SK-N-SH (cell line): ENCODE measurements at regions not wholly inside any gene's neighbourhood (a gene's known extent, or its start where the extent isn't known, plus 50 kb on each side); places are given as distances from the start of the nearest gene placed in this dataset.

Experiments used
- CTCF ChIA-PET: fragments of 300-600, 350-600 bp; formaldehyde crosslinking; extraction: SDS; loops from one replicate; lab custom pipeline; 2021; lab: Yijun Ruan, JAX
- POLR2A ChIA-PET: fragments of 350-600 bp; sonication (Branson Sonifier 250); formaldehyde crosslinking; extraction: SDS; loops from one replicate; lab custom pipeline; 2020; ENCODE audit warnings: antibody characterized with exemption, inconsistent platforms; lab: Yijun Ruan, JAX
- DNase-seq: peaks from one replicate; pipeline ENCODE4 v3.0.0; 2012
- H2AFZ ChIP-seq: fragments of 200-600 bp; sonication (generic); 2 replicates; pipeline ENCODE4 v1.8.1; 2016; ENCODE audit warnings: antibody characterized with exemption, mild to moderate bottlenecking, low read depth
- H3F3A ChIP-seq: fragments of 200-600 bp; sonication (generic); replicated peaks from 2 replicates; pipeline ENCODE3; 2016; ENCODE audit warnings: antibody characterized with exemption, mild to moderate bottlenecking; ENCODE audit not compliant: insufficient read depth
- H3K27ac ChIP-seq, 2 experiments: fragments of 200-500 bp in 1 of 2; fragments of 200-600 bp in 1 of 2; sonication (Bioruptor generic) in 1 of 2; sonication (generic), shearing (Covaris generic) in 1 of 2; 2 replicates each; pipeline versions ENCODE4 v1.5.1 to v1.6.1; 2014 to 2016; ENCODE audit warnings: low read depth in 2 of 2, inconsistent platforms in 1 of 2, low read length in 1 of 2, mild to moderate bottlenecking in 1 of 2, mixed read lengths in 1 of 2
- H3K27me3 ChIP-seq: fragments of 200-600 bp; sonication (generic), shearing (Covaris generic); 2 replicates; pipeline ENCODE4 v1.6.1; 2016; ENCODE audit warnings: mixed run types; ENCODE audit not compliant: insufficient read depth
- H3K36me3 ChIP-seq, 2 experiments: fragments of 200-500 bp in 1 of 2; fragments of 200-600 bp in 1 of 2; sonication (Bioruptor generic) in 1 of 2; sonication (generic) in 1 of 2; replicated peaks in 1 of 2; 2 replicates each; pipeline versions ENCODE3 to v1.5.1; 2014 to 2016; ENCODE audit warnings: low read length in 1 of 2, mild to moderate bottlenecking in 1 of 2; ENCODE audit not compliant: insufficient read depth in 2 of 2, control insufficient read depth in 1 of 2
- H3K4me1 ChIP-seq, 2 experiments: fragments of 200-500 bp in 1 of 2; fragments of 200-600 bp in 1 of 2; sonication (Bioruptor generic) in 1 of 2; sonication (generic), shearing (Covaris generic) in 1 of 2; 2 replicates each; pipeline versions ENCODE4 v1.5.1 to v1.6.1; 2014 to 2016; ENCODE audit warnings: low read depth in 1 of 2, low read length in 1 of 2, mixed run types in 1 of 2; ENCODE audit not compliant: insufficient read depth in 2 of 2, control insufficient read depth in 1 of 2
- H3K4me2 ChIP-seq: fragments of 200-600 bp; sonication (generic), shearing (Covaris generic); 2 replicates; pipeline ENCODE4 v1.6.1; 2017; ENCODE audit warnings: mixed run types
- H3K4me3 ChIP-seq, 2 experiments: fragments of 200-500 bp in 1 of 2; fragments of 200-600 bp in 1 of 2; sonication (Bioruptor generic) in 1 of 2; sonication (generic), shearing (Covaris generic) in 1 of 2; 2 replicates each; pipeline versions ENCODE4 v1.5.1 to v1.8.1; 2014 to 2016; ENCODE audit warnings: low read depth in 2 of 2, inconsistent platforms in 1 of 2, low read length in 1 of 2, mild to moderate bottlenecking in 1 of 2, mixed read lengths in 1 of 2, moderate library complexity in 1 of 2
- H3K79me2 ChIP-seq: fragments of 200-600 bp; sonication (generic); 2 replicates; pipeline ENCODE4 v1.8.1; 2017; ENCODE audit warnings: mild to moderate bottlenecking; ENCODE audit not compliant: insufficient read depth
- H3K9ac ChIP-seq: fragments of 200-600 bp; sonication (generic); 2 replicates; pipeline ENCODE4 v1.6.1; 2017; ENCODE audit warnings: mixed run types
- H3K9me2 ChIP-seq: fragments of 200-600 bp; sonication (generic); 2 replicates; pipeline ENCODE4 v1.6.1; 2017; ENCODE audit warnings: mixed run types
- H3K9me3 ChIP-seq: fragments of 200-600 bp; sonication (generic); 2 replicates; pipeline ENCODE4 v1.6.1; 2017; ENCODE audit warnings: mixed run types, mild to moderate bottlenecking, moderate library complexity
- H4K20me1 ChIP-seq: fragments of 200-600 bp; sonication (generic); 2 replicates; pipeline ENCODE4 v1.6.1; 2017; ENCODE audit warnings: mild to moderate bottlenecking, mixed run types; ENCODE audit not compliant: insufficient read depth
- CTCF ChIP-seq: fragments of 200-600 bp; sonication (generic); IDR thresholded peaks from 2 replicates; pipeline ENCODE4 v1.6.1; 2017; ENCODE audit warnings: antibody characterized with exemption, mild to moderate bottlenecking, moderate library complexity
- EZH2phosphoT487 ChIP-seq: fragments of 200-600 bp; sonication (generic); IDR thresholded peaks from 2 replicates; pipeline ENCODE4 v1.6.1; 2017; ENCODE audit warnings: low read depth, mixed run types, mild to moderate bottlenecking, antibody characterized with exemption, moderate library complexity, borderline replicate concordance
- FOXJ3 ChIP-seq: sonication (generic); formaldehyde crosslinking; IDR thresholded peaks from 2 replicates; pipeline ENCODE4 v1.5.1; 2020; ENCODE audit warnings: mild to moderate bottlenecking, missing genetic modification reagents
- JUND ChIP-seq: IDR thresholded peaks from 2 replicates; pipeline ENCODE4 v1.4.0; 2012
- MEF2A ChIP-seq: IDR thresholded peaks from 2 replicates; pipeline ENCODE4 v1.4.0; 2012; ENCODE audit warnings: low read depth, borderline replicate concordance
- MXI1 ChIP-seq: IDR thresholded peaks from 2 replicates; pipeline ENCODE4 v1.6.1; 2012; ENCODE audit warnings: mild to moderate bottlenecking, low read depth, low read length, improper control_type of control experiment
- NRF1 ChIP-seq: IDR thresholded peaks from 2 replicates; pipeline ENCODE4 v1.6.1; 2012; ENCODE audit warnings: low read depth, mild to moderate bottlenecking, low read length
- POLR2AphosphoS5 ChIP-seq: IDR thresholded peaks from 2 replicates; pipeline ENCODE4 v1.6.1; 2012; ENCODE audit warnings: low read depth, low read length
- RXRA ChIP-seq: IDR thresholded peaks from 2 replicates; pipeline ENCODE4 v1.4.0; 2012; ENCODE audit warnings: low read depth, mild to moderate bottlenecking, borderline replicate concordance
- TEAD4 ChIP-seq: IDR thresholded peaks from 2 replicates; pipeline ENCODE4 v1.4.0; 2012; ENCODE audit warnings: mild to moderate bottlenecking, borderline replicate concordance; ENCODE audit not compliant: insufficient read depth
- WGBS: methylation state at CpG from one replicate; pipeline ENCODE4 v1.1.6; 2017; ENCODE audit warnings: low lambda C conversion rate; 5-methylcytosine and 5-hydroxymethylcytosine counted together
- TF ChIP-seq, protein P1 (sequence below): IDR thresholded peaks from 2 replicates; pipeline ENCODE4 v1.4.0; 2012; ENCODE audit warnings: low read depth, borderline replicate concordance

DNA sequence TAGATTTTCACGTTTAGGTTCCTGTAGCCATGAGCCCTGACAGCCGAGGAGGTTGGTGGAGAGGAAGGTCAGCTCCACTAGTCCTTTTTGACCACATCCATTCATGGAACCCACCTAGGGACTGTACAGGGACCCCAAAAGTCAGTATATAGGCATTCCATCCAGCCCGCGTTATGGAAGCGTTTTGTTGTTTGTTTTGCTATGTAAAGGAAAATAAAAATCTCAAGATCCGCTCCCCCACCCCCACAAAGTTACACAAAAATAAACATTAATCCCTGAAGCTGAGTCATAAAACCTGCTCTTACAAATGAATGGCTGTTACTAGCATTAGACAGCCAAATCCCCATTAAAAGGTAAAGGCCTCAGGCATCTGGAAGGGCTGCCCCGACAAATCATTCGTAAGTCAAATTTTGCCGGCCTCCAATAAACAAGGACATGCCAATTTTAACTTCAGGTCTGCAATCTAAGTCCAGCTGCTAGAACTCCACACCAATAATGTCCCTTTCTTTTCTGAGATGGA lies 292.9 kb downstream of the MED10 start:
- H3K36me3 ChIP-seq = no peaks in the 10 kb centered on the region
- H2AFZ ChIP-seq = no peak overlapping the region
- H3K27me3 ChIP-seq = no peaks in the 10 kb centered on the region
- no peaks in the 10 kb centered on the region for H3K79me2 ChIP-seq
- POLR2A ChIA-PET = no interaction called here
- no peak overlapping the region for H3K27ac ChIP-seq
- no peaks in the 10 kb centered on the region for H4K20me1 ChIP-seq
- H3K4me2 ChIP-seq = no peak overlapping the region
- 52% methylated on average over 9 of the region's 9 CpGs for WGBS
- no peak for DNase-seq
- no peak overlapping the region for H3K9ac ChIP-seq
- CTCF ChIA-PET = no interaction called here
- no peaks in the 10 kb centered on the region for H3K9me3 ChIP-seq
- no peaks in the 10 kb centered on the region for H3F3A ChIP-seq
- TF ChIP-seq CTCF (no peak), EZH2phosphoT487 (no peak), MEF2A (no peak), TEAD4 (no peak), NRF1 (no peak)
- peaks cover 0 to 5% of the 10 kb centered on the region in 2 experiments; a peak in 1 of 4 replicates for H3K4me1 ChIP-seq
- H3K4me3 ChIP-seq = no peak overlapping the region
- H3K9me2 ChIP-seq = no peaks in the 10 kb centered on the region

- Histone ChIP-seq H3K27me3 (no peaks in the 10 kb centered on the region), H3K36me3 (no peaks in the 10 kb centered on the region), H3K4me2 (no peak overlapping the region), H4K20me1 (no peaks in the 10 kb centered on the region), H3K27ac (no peak overlapping the region), H3K9me3 (no peaks in the 10 kb centered on the region), H2AFZ (no peak overlapping the region), H3K4me1 (peaks cover 0 to 5% of the 10 kb centered on the region in 2 experiments; a peak in 1 of 4 replicates), H3K9ac (no peak overlapping the region), H3F3A (no peaks in the 10 kb centered on the region), H3K4me3 (no peak overlapping the region), H3K79me2 (no peaks in the 10 kb centered on the region), H3K9me2 (no peaks in the 10 kb centered on the region)
- POLR2A ChIA-PET = no interaction called here
- 26% methylated on average over 2 of the region's 2 CpGs for WGBS
- TF ChIP-seq RXRA = no peak
- TF ChIP-seq, protein P1, sequence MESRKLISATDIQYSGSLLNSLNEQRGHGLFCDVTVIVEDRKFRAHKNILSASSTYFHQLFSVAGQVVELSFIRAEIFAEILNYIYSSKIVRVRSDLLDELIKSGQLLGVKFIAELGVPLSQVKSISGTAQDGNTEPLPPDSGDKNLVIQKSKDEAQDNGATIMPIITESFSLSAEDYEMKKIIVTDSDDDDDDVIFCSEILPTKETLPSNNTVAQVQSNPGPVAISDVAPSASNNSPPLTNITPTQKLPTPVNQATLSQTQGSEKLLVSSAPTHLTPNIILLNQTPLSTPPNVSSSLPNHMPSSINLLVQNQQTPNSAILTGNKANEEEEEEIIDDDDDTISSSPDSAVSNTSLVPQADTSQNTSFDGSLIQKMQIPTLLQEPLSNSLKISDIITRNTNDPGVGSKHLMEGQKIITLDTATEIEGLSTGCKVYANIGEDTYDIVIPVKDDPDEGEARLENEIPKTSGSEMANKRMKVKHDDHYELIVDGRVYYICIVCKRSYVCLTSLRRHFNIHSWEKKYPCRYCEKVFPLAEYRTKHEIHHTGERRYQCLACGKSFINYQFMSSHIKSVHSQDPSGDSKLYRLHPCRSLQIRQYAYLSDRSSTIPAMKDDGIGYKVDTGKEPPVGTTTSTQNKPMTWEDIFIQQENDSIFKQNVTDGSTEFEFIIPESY = no peak
- TF ChIP-seq MXI1 = no peak
- TF ChIP-seq FOXJ3 (CRISPR knock-in tag) = no peak
- TF ChIP-seq JUND = no peak
- no peak for TF ChIP-seq POLR2AphosphoS5
- DNase-seq = no peak
- CTCF ChIA-PET = no interaction called here
Observed at GRCh38 chr5:6084836-6085235, 293.5 kb downstream of the MED10 start.
